Spleen (tissue), 11 donors: ENCODE measurements at regions not wholly inside any gene's neighbourhood (a gene's known extent, or its start where the extent isn't known, plus 50 kb on each side); places are given as distances from the start of the nearest gene placed in this dataset.

Experiments
- DNase-seq: peaks from one replicate; pipeline ENCODE4 v3.0.0-alpha.2; 2020
- H3K27ac ChIP-seq, 8 donors: fragments of 200-600 bp; sonication (generic) in 7 of 8; 1 replicate in 4 of 8; 2 replicates in 4 of 8; pipeline versions ENCODE4 v1.5.0 to v1.8.0; 2016 to 2021; ENCODE audit warnings: inconsistent platforms in 4 of 8, mild to moderate bottlenecking in 4 of 8, moderate library complexity in 1 of 8
- H3K27me3 ChIP-seq, 7 donors: fragments of 200-600 bp; sonication (generic) in 6 of 7; replicated peaks in 1 of 7; 1 replicate in 4 of 7; 2 replicates in 3 of 7; pipeline versions ENCODE4 v1.5.0 to v1.8.0; 2016 to 2021; ENCODE audit warnings: inconsistent platforms in 3 of 7, mild to moderate bottlenecking in 1 of 7
- H3K36me3 ChIP-seq, 6 donors: fragments of 200-600 bp; sonication (generic) in 5 of 6; 1 replicate in 4 of 6; 2 replicates in 2 of 6; pipeline versions ENCODE4 v1.5.0 to v1.8.0; 2016 to 2021; ENCODE audit warnings: inconsistent platforms in 2 of 6
- H3K4me1 ChIP-seq, 6 donors: fragments of 200-600 bp; sonication (generic) in 5 of 6; 1 replicate in 3 of 6; 2 replicates in 3 of 6; pipeline versions ENCODE4 v1.5.0 to v1.8.0; 2016 to 2021; ENCODE audit warnings: inconsistent platforms in 3 of 6
- H3K4me3 ChIP-seq, 8 donors: fragments of 200-600 bp; sonication (generic) in 7 of 8; 1 replicate in 4 of 8; 2 replicates in 4 of 8; pipeline versions ENCODE4 v1.5.0 to v1.8.0; 2016 to 2021; ENCODE audit warnings: inconsistent platforms in 4 of 8, mild to moderate bottlenecking in 4 of 8, moderate library complexity in 2 of 8
- H3K9me3 ChIP-seq, 8 donors: fragments of 200-600 bp; sonication (generic) in 7 of 8; 1 replicate in 4 of 8; 2 replicates in 4 of 8; pipeline versions ENCODE4 v1.5.0 to v1.8.0; 2016 to 2021; ENCODE audit warnings: inconsistent platforms in 4 of 8
- CTCF ChIP-seq, 11 experiments: fragments of 200-600 bp in 7 of 11; fragments of 450-650 bp in 4 of 11; sonication (generic) in 4 of 11; IDR thresholded peaks in 8 of 11; conservative IDR thresholded peaks in 3 of 11; 1 replicate in 7 of 11; 2 replicates in 4 of 11; pipeline versions ENCODE4 v1.4.0 to v1.8.0; 2016 to 2021; ENCODE audit warnings: antibody characterized with exemption in 11 of 11, inconsistent platforms in 4 of 11, mild to moderate bottlenecking in 1 of 11
- POLR2A ChIP-seq, 3 donors: fragments of 450-650 bp; IDR thresholded peaks; one replicate each; pipeline ENCODE4 v1.5.1; 2017; ENCODE audit warnings: antibody characterized with exemption in 3 of 3, mild to moderate bottlenecking in 1 of 3
- POLR2AphosphoS5 ChIP-seq, 3 donors: sonication (generic); formaldehyde crosslinking; IDR thresholded peaks; one replicate each; pipeline ENCODE4 v1.5.1; 2017; ENCODE audit warnings: antibody characterized with exemption in 3 of 3
- WGBS, 5 donors: extraction: QIAGEN DNeasy Blood & Tissue Kit in 3 of 5; methylation state at CpG; one replicate each; pipeline versions ENCODE4 v1.1.5 to v1.1.7; 2013 to 2018; 5-methylcytosine and 5-hydroxymethylcytosine counted together
- intact Hi-C: fragments of 100-400 bp; cut with DNase I; formaldehyde crosslinking; loops from one replicate; pipeline ENCODE4 v1.15.0; 2023; ENCODE audit warnings: low total_unique reads
- donor health status: healthy with polysubstance abuse.
- donor health status: DM: no; HTN: no; CAD: no; lungs with moderate emphysema.
- donor health status: DM: no; HTN: no; CAD: no.
- donor health status: Bipolar disorder and iron deficiency.
- donor health status: healthy.
- donor health status: DM: no; HTN: no; CAD: no.
- donor health status: DM: yes; HTN: yes; CAD: no.

- TF ChIP-seq POLR2AphosphoS5 (IDR thresholded peaks at IDR 0.05) (no peak), CTCF (IDR thresholded peaks at IDR 0.05 in 8 of 11, conservative IDR thresholded peaks at IDR 0.05 in 3 of 11) (no peak), POLR2A (IDR thresholded peaks at IDR 0.05) (no peak)
- 83 to 90% (median 88%) methylated on average over 10 of the region's 10 CpGs for WGBS, 5 donors
- H3K9me3 ChIP-seq: peaks cover 0 to 4% (median 0%) of the 10 kb centered on the region in 8 donors
- DNase-seq: no peak
- H3K4me3 ChIP-seq: no peak overlapping the region
- no peaks in the 10 kb centered on the region for H3K36me3 ChIP-seq
- H3K27ac ChIP-seq: no peak overlapping the region
- intact Hi-C loops: no loop called here
- H3K27me3 ChIP-seq: no peaks in the 10 kb centered on the region
- no peaks in the 10 kb centered on the region for H3K4me1 ChIP-seq
Measured at GRCh38 chr7:69108097-69108496, 490.2 kb upstream of the AUTS2 start.

- Histone ChIP-seq H3K27me3 (no peaks in the 10 kb centered on the region), H3K4me1 (no peaks in the 10 kb centered on the region), H3K27ac (no peak overlapping the region), H3K4me3 (no peak overlapping the region), H3K9me3 (peaks cover 0 to 4% (median 0%) of the 10 kb centered on the region in 8 donors), H3K36me3 (no peaks in the 10 kb centered on the region)
- intact Hi-C loops: no loop called here
- no peak for TF ChIP-seq POLR2AphosphoS5 (IDR thresholded peaks at IDR 0.05)
- 50 to 69% (median 67%) methylated on average over 2 to 3 of the region's 3 CpGs for WGBS, 5 donors
- no peak for DNase-seq
Measured at GRCh38 chr7:69109246-69109645, 489.0 kb upstream of the AUTS2 start.

GRCh38 chr7:69109879-69110278 lies 488.4 kb upstream of the AUTS2 start:
- H3K36me3 ChIP-seq: no peaks in the 10 kb centered on the region
- H3K27me3 ChIP-seq: no peaks in the 10 kb centered on the region
- no peak overlapping the region for H3K4me3 ChIP-seq
- peaks cover 0 to 11% (median 0%) of the 10 kb centered on the region in 8 donors for H3K9me3 ChIP-seq
- DNase-seq: no peak
- no peaks in the 10 kb centered on the region for H3K4me1 ChIP-seq
- H3K27ac ChIP-seq: no peak overlapping the region
- 86 to 91% (median 89%) methylated on average over 7 of the region's 7 CpGs for WGBS, 5 donors
- TF ChIP-seq CTCF (IDR thresholded peaks at IDR 0.05 in 8 of 11, conservative IDR thresholded peaks at IDR 0.05 in 3 of 11) (no peak), POLR2A (IDR thresholded peaks at IDR 0.05) (no peak), POLR2AphosphoS5 (IDR thresholded peaks at IDR 0.05) (no peak)
- intact Hi-C loops: no loop called here

- Histone ChIP-seq H3K4me1 (no peaks in the 10 kb centered on the region), H3K9me3 (peaks cover 0 to 14% (median 0%) of the 10 kb centered on the region in 8 donors), H3K4me3 (no peak overlapping the region), H3K36me3 (no peaks in the 10 kb centered on the region), H3K27ac (no peak overlapping the region), H3K27me3 (no peaks in the 10 kb centered on the region)
- no peak for DNase-seq
- intact Hi-C loops: no loop called here
- WGBS, 5 donors: 52 to 73% (median 67%) methylated on average over 10 of the region's 10 CpGs
- TF ChIP-seq POLR2A (IDR thresholded peaks at IDR 0.05) (no peak), CTCF (IDR thresholded peaks at IDR 0.05 in 8 of 11, conservative IDR thresholded peaks at IDR 0.05 in 3 of 11) (no peak), POLR2AphosphoS5 (IDR thresholded peaks at IDR 0.05) (peak in 2 of 3 donors; percentile 31 to 48)
Measured at GRCh38 chr7:69110450-69111050, 487.7 kb upstream of the AUTS2 start.
